HEK293T (cell line): ENCODE measurements at regions not wholly inside any gene's neighbourhood (a gene's known extent, or its start where the extent isn't known, plus 50 kb on each side); places are given as distances from the start of the nearest gene placed in this dataset.

ENCODE experiments used
- CTCF ChIA-PET: fragments of 350-600 bp; formaldehyde crosslinking; extraction: SDS; loops from one replicate; lab custom pipeline; 2021; ENCODE audit warnings: antibody characterized with exemption, inconsistent platforms; lab: Yijun Ruan, JAX
- POLR2A ChIA-PET: fragments of 350-600 bp; formaldehyde crosslinking; extraction: SDS; loops from one replicate; lab custom pipeline; 2020; ENCODE audit warnings: antibody characterized with exemption, inconsistent platforms; lab: Yijun Ruan, JAX
- DNase-seq: peaks from one replicate; pipeline ENCODE4 v3.0.0; 2012; ENCODE audit warnings: mixed read lengths; ENCODE audit errors: extremely low spot score
- ARNT ChIP-seq: fragments of 450-650 bp; IDR thresholded peaks from 2 replicates; pipeline ENCODE4 v1.6.1; 2017; ENCODE audit warnings: mild to moderate bottlenecking
- BHLHE40 ChIP-seq: fragments of 450-650 bp; IDR thresholded peaks from 2 replicates; pipeline ENCODE4 v1.6.1; 2016; ENCODE audit warnings: mild to moderate bottlenecking, moderate library complexity, borderline replicate concordance
- CTBP1 ChIP-seq: fragments of 450-650 bp; IDR thresholded peaks from 2 replicates; pipeline ENCODE4 v1.6.1; 2016; ENCODE audit warnings: borderline replicate concordance
- ELF4 ChIP-seq: fragments of 450-650 bp; IDR thresholded peaks from 2 replicates; pipeline ENCODE4 v1.6.1; 2017; ENCODE audit warnings: antibody characterized with exemption
- FOXA1 ChIP-seq: fragments of 450-650 bp; IDR thresholded peaks from 2 replicates; pipeline ENCODE4 v1.6.1; 2016; ENCODE audit warnings: mild to moderate bottlenecking
- FOXK2 ChIP-seq: fragments of 450-650 bp; IDR thresholded peaks from 2 replicates; pipeline ENCODE4 v1.6.1; 2016; ENCODE audit warnings: mild to moderate bottlenecking
- FOXM1 ChIP-seq: fragments of 450-650 bp; IDR thresholded peaks from 2 replicates; pipeline ENCODE4 v1.6.1; 2017; ENCODE audit warnings: mild to moderate bottlenecking, borderline replicate concordance
- HDGF ChIP-seq: fragments of 450-650 bp; IDR thresholded peaks from 2 replicates; pipeline ENCODE4 v1.6.1; 2017; ENCODE audit warnings: antibody characterized with exemption, borderline replicate concordance
- L3MBTL2 ChIP-seq: fragments of 450-650 bp; conservative IDR thresholded peaks from 2 replicates; pipeline ENCODE4 v1.6.1; 2016; ENCODE audit warnings: mild to moderate bottlenecking
- LEF1 ChIP-seq: fragments of 450-650 bp; IDR thresholded peaks from 2 replicates; pipeline ENCODE4 v1.6.1; 2017; ENCODE audit warnings: mild to moderate bottlenecking, borderline replicate concordance
- NFRKB ChIP-seq: fragments of 450-650 bp; IDR thresholded peaks from 2 replicates; pipeline ENCODE4 v1.6.1; 2016; ENCODE audit warnings: mild to moderate bottlenecking, moderate library complexity
- SP1 ChIP-seq: fragments of 450-650 bp; IDR thresholded peaks from 2 replicates; pipeline ENCODE4 v1.6.1; 2017
- SUZ12 ChIP-seq: fragments of 450-650 bp; IDR thresholded peaks from 2 replicates; pipeline ENCODE4 v1.6.1; 2016; ENCODE audit warnings: mild to moderate bottlenecking
- TARDBP ChIP-seq: fragments of 450-650 bp; IDR thresholded peaks from 2 replicates; pipeline ENCODE4 v1.6.1; 2016
- ZNF384 ChIP-seq: fragments of 450-650 bp; IDR thresholded peaks from 2 replicates; pipeline ENCODE4 v1.6.1; 2016
- TF ChIP-seq, protein P1 (sequence below): fragments of 450-650 bp; IDR thresholded peaks from 2 replicates; pipeline ENCODE4 v1.6.1; 2016

DNA sequence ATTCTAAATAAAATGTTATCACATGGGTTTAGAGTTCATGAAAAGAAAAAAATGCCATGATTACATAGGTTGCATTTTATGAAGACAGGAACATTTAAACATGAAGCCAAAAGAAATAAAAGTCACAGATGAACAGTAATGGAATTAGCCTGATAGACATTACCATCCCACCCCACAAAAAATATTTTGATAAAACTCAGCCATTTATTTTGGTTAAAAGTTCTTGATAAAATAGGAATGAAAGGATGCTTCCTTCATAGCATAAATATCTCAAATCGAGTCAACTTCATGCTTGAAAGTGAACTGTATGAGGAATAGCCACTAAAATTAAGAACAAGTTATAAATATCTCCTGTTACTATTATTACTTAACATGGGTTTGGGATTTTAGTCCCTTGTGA lies 101.9 kb upstream of the TMC3 start:
- no peak for TF ChIP-seq LEF1
- no peak for TF ChIP-seq L3MBTL2
- TF ChIP-seq CTBP1, result no peak
- TF ChIP-seq TARDBP, result no peak
- no peak for TF ChIP-seq SP1
- TF ChIP-seq, protein P1, sequence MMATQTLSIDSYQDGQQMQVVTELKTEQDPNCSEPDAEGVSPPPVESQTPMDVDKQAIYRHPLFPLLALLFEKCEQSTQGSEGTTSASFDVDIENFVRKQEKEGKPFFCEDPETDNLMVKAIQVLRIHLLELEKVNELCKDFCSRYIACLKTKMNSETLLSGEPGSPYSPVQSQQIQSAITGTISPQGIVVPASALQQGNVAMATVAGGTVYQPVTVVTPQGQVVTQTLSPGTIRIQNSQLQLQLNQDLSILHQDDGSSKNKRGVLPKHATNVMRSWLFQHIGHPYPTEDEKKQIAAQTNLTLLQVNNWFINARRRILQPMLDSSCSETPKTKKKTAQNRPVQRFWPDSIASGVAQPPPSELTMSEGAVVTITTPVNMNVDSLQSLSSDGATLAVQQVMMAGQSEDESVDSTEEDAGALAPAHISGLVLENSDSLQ, result no peak
- no peak for TF ChIP-seq FOXK2
- TF ChIP-seq ZNF384, result no peak
- TF ChIP-seq ELF4, result no peak
- TF ChIP-seq FOXM1, result no peak
- no peak for TF ChIP-seq FOXA1
- TF ChIP-seq ARNT, result no peak
- TF ChIP-seq NFRKB, result no peak
- TF ChIP-seq SUZ12, result no peak
- no peak for TF ChIP-seq HDGF
- no peak for TF ChIP-seq BHLHE40
- ChIA-PET CTCF (no interaction called here), POLR2A (no interaction called here)
- no peak for DNase-seq

DNA sequence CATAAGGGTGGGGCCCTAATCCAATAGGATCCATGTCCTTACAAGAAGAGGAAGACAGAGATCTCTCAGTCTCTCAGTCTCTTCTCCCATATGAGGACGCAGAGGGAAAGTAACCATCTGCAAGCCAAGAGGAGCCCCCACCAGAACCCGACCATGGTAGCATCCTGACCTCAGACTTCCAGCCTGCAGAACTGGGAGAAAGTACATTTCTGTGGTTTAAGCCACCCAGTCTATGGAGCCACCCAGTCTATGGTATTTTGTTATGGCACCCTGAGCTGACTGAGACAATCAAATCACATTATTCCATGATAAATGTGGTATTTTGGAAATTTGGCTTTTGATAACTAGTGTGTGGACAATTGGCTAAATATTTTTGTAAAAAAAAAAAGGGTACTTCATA lies 101.5 kb upstream of the TMC3 start:
- no peak for DNase-seq
- no peak for TF ChIP-seq LEF1
- no peak for TF ChIP-seq SUZ12
- TF ChIP-seq FOXK2, result no peak
- TF ChIP-seq HDGF, result no peak
- TF ChIP-seq NFRKB, result no peak
- ChIA-PET CTCF (no interaction called here), POLR2A (no interaction called here)

GRCh38 chr15:81473946-81474345 lies 99.9 kb upstream of the TMC3 start:
- DNase-seq, result no peak
- CTCF ChIA-PET, result interaction anchor here (1.2 kb wide), 1 partner anchor 63 kb away, joined by 3 read pairs; no protein-coding TSS in a partner anchor
- POLR2A ChIA-PET, result no interaction called here
- no peak for TF ChIP-seq SP1
- TF ChIP-seq CTBP1, result no peak
- TF ChIP-seq SUZ12, result no peak
- no peak for TF ChIP-seq TARDBP
- no peak for TF ChIP-seq HDGF

DNA sequence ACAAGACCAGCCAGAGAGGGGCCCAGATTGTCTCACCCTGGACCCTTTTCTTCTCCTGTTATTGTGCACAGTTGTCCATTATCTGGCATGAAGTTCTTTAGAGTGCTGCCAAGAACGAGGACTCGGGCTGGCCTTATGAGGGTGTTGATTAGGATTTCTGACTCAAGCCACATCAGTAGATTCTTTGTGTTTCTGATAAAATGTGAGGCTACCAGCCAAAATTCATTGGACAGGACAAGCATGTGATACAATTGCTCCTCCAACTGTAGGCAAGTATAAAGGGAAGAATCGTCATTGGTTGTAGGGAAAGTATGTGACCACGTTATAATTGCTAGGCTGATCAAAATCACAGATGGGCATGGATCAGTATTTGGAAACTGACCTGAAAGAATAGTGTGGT lies 99.2 kb upstream of the TMC3 start:
- POLR2A ChIA-PET, result no interaction called here
- no peak for DNase-seq
- no peak for TF ChIP-seq NFRKB
- CTCF ChIA-PET, result no interaction called here

- CTCF ChIA-PET, result no interaction called here
- no peak for DNase-seq
- POLR2A ChIA-PET, result no interaction called here
- no peak for TF ChIP-seq ZNF384
Observed at GRCh38 chr15:81471151-81471550, 97.1 kb upstream of the TMC3 start.

DNA sequence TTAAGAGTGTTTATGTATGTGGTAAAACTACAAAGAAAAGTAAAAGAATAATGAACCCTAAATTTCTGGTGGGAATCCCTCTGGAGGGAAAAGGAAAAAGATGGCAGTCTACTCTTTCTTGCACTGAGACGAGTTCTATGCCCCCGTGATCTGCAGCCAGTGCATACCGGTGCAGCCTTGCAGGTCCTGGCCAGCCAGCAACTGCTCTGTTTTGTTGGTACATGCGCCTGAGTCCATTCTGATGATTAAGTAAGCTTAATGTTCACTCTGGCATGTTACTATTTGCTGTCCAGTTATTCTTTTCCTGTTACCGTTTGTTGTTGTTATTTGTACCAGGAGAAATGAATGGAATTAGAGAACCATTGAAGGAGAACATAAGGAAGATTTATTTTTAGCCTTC lies 95.1 kb upstream of the TMC3 start:
- ChIA-PET CTCF (interaction anchor here (0.9 kb wide), 1 partner anchor 9 kb away, joined by 3 read pairs; no protein-coding TSS in a partner anchor), POLR2A (no interaction called here)
- no peak for DNase-seq
- TF ChIP-seq TARDBP, result no peak
- no peak for TF ChIP-seq L3MBTL2
- no peak for TF ChIP-seq FOXA1
- TF ChIP-seq, protein P1, result no peak
- TF ChIP-seq ARNT, result no peak
- TF ChIP-seq LEF1, result no peak
- TF ChIP-seq FOXK2, result no peak
- no peak for TF ChIP-seq BHLHE40
- no peak for TF ChIP-seq SUZ12
- TF ChIP-seq HDGF, result no peak
- no peak for TF ChIP-seq SP1

- no peak for DNase-seq
- no peak for TF ChIP-seq ARNT
- TF ChIP-seq FOXM1, result no peak
- no peak for TF ChIP-seq CTBP1
- no peak for TF ChIP-seq HDGF
- TF ChIP-seq NFRKB, result no peak
- no peak for TF ChIP-seq FOXK2
- TF ChIP-seq SUZ12, result no peak
- no peak for TF ChIP-seq TARDBP
- TF ChIP-seq LEF1, result no peak
- no peak for TF ChIP-seq SP1
- TF ChIP-seq ELF4, result no peak
- no peak for TF ChIP-seq BHLHE40
- TF ChIP-seq, protein P1, result no peak
- no peak for TF ChIP-seq L3MBTL2
- no peak for TF ChIP-seq FOXA1
- no peak for TF ChIP-seq ZNF384
- ChIA-PET POLR2A (no interaction called here), CTCF (interaction anchor here (0.6 kb wide), 1 partner anchor 12 kb away, joined by 3 read pairs; no protein-coding TSS in a partner anchor)
Observed at GRCh38 chr15:81466741-81467140, 92.7 kb upstream of the TMC3 start.
